ENCODE measurements at regions not wholly inside any gene's neighbourhood (a gene's known extent, or its start where the extent isn't known, plus 50 kb on each side); places are given as distances from the start of the nearest gene placed in this dataset.
"Not testable (repeated sequence)": the region's sequence is repeated elsewhere in the genome, so short reads cannot be mapped to it uniquely, and the experiment has no call there.

DNA sequence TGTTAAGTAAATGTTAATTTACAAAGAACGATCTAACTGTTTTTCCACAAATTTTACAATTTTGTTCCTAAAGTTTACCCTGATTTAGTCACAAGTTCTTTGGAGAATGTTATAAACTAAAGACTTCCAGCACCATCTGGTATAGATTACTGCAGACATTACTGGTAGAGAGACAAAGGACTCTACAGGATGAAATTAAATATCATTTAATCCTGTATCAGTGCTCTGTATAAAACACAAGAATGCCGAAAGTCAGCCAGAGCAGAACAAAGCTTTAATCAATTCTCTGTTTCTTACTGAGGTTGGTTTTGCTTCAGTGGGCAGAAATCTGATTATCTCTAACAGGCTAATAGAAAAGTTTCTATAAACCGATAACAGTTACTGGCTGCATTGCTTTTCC is 763.6 kb downstream of the TENT5A start:
- no peak overlapping the region for H3K27ac ChIP-seq (ENCODE audit: low read length)
- no peaks in the 10 kb centered on the region for H3K27me3 ChIP-seq (ENCODE audit: low read depth, low read length)
- H3K36me3 ChIP-seq (ENCODE audit: control insufficient read depth in 1 of 2, insufficient read depth in 2 of 2, low read length in 2 of 2): no peaks in the 10 kb centered on the region
- no peak overlapping the region for H3K4me3 ChIP-seq (ENCODE audit: low read depth in 1 of 2, low read length in 2 of 2)
- H3K9me3 ChIP-seq (ENCODE audit: control insufficient read depth in 1 of 2, low read length in 2 of 2): no peaks in the 10 kb centered on the region
- no peaks in the 10 kb centered on the region for H3K4me1 ChIP-seq (ENCODE audit: control insufficient read depth in 1 of 2, insufficient read depth in 2 of 2, low read length in 2 of 2)

DNA sequence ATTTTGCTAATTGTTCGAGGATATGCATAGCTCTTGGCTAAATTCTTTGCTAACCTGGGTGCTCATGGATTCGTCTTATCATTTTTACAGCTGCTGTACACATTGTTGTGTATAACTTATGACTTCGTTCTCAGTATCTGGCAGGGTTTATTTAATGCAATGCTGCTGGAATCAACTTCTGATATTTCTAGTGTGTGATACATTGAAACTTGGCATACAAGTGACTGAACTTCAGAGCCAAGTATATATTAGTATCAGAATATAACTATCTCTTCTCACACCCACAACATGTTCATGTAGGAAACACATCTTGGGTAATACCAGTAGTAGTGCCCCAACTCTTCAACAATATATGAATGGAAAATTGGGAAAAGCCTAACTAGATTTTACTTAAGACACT is 764.2 kb downstream of the TENT5A start:
- Histone ChIP-seq H3K4me3 (ENCODE audit: low read depth in 1 of 2, low read length in 2 of 2) (no peak overlapping the region), H3K9me3 (ENCODE audit: control insufficient read depth in 1 of 2, low read length in 2 of 2) (no peaks in the 10 kb centered on the region), H3K36me3 (ENCODE audit: control insufficient read depth in 1 of 2, insufficient read depth in 2 of 2, low read length in 2 of 2) (no peaks in the 10 kb centered on the region), H3K27me3 (ENCODE audit: low read depth, low read length) (no peaks in the 10 kb centered on the region), H3K27ac (ENCODE audit: low read length) (no peak overlapping the region), H3K4me1 (ENCODE audit: control insufficient read depth in 1 of 2, insufficient read depth in 2 of 2, low read length in 2 of 2) (no peaks in the 10 kb centered on the region)

DNA sequence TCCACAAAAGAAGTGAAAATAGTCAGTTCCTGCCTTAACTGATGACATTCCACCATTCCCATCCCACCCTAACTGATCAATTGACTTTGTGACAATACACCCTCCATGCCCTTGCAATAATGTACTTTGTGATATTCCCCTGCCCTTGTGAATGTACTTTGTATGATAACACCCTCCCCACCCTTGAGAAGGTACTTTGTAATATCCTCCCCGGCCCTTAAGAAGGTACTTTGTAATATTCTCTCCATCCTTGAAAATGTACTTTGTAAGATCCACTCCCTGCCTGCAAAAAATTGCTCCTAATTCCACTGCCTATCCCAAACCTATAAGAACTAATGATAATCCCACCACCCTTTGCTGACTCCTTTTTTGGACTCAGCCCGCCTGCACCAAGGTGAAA is 771.3 kb downstream of the TENT5A start:
- not testable (repeated sequence) for H3K27me3 ChIP-seq (ENCODE audit: low read depth, low read length); H3K27ac ChIP-seq (ENCODE audit: low read length); H3K4me3 ChIP-seq (ENCODE audit: low read depth in 1 of 2, low read length in 2 of 2)

DNA sequence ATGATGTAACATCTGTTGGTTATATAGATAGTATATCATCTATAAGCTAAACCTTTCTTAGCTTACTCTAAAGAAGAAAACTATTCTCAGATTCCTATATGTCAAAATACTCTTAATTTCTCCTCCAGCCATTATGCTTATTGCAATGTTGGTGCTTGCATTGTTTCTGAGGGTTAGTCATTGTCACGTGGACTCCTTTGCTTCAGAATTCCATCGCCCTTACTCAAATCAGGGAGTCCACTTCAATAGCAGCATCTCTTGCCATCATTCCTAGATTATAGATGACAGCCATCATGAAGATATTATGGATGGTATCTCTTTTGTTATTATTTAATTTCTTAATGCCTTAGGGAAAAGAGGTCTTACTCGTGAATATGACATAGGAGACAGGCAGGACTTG is 776.1 kb downstream of the TENT5A start:
- H3K9me3 ChIP-seq (ENCODE audit: control insufficient read depth in 1 of 2, low read length in 2 of 2): no peaks in the 10 kb centered on the region
- H3K27me3 ChIP-seq (ENCODE audit: low read depth, low read length): no peaks in the 10 kb centered on the region
- H3K27ac ChIP-seq (ENCODE audit: low read length): no peak overlapping the region
- no peaks in the 10 kb centered on the region for H3K36me3 ChIP-seq (ENCODE audit: control insufficient read depth in 1 of 2, insufficient read depth in 2 of 2, low read length in 2 of 2)
- no peaks in the 10 kb centered on the region for H3K4me1 ChIP-seq (ENCODE audit: control insufficient read depth in 1 of 2, insufficient read depth in 2 of 2, low read length in 2 of 2)
- no peak overlapping the region for H3K4me3 ChIP-seq (ENCODE audit: low read depth in 1 of 2, low read length in 2 of 2)

More for the DNA sequence above, 771.3 kb downstream of the TENT5A start:
- H3K36me3 ChIP-seq (ENCODE audit: control insufficient read depth in 1 of 2, insufficient read depth in 2 of 2, low read length in 2 of 2); H3K4me1 ChIP-seq (ENCODE audit: control insufficient read depth in 1 of 2, insufficient read depth in 2 of 2, low read length in 2 of 2); H3K9me3 ChIP-seq (ENCODE audit: control insufficient read depth in 1 of 2, low read length in 2 of 2): not testable (repeated sequence)

DNA sequence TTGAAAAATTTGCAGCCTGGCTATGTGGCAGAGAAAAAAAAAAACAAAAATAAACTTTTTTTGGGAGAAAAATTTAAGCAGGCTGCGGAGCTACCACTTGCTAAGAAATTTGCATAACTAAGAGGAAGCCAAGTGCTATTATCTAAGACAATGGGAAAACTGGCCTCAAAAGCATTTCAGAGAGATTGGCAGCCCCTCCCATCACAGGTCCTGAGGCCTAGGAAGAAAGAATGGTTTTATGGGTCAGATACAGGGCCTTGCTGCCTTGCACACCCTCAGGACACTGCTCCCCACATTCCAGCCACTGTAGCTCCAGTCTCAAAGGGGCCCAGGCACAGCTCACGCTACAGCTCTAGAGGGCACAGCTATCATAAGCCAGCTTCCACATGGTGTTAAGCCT is 777.9 kb downstream of the TENT5A start:
- no peaks in the 10 kb centered on the region for H3K9me3 ChIP-seq (ENCODE audit: control insufficient read depth in 1 of 2, low read length in 2 of 2)
- H3K27ac ChIP-seq (ENCODE audit: low read length): no peak overlapping the region
- no peaks in the 10 kb centered on the region for H3K27me3 ChIP-seq (ENCODE audit: low read depth, low read length)
- H3K4me3 ChIP-seq (ENCODE audit: low read depth in 1 of 2, low read length in 2 of 2): no peak overlapping the region
- no peaks in the 10 kb centered on the region for H3K36me3 ChIP-seq (ENCODE audit: control insufficient read depth in 1 of 2, insufficient read depth in 2 of 2, low read length in 2 of 2)
- H3K4me1 ChIP-seq (ENCODE audit: control insufficient read depth in 1 of 2, insufficient read depth in 2 of 2, low read length in 2 of 2): no peaks in the 10 kb centered on the region

DNA sequence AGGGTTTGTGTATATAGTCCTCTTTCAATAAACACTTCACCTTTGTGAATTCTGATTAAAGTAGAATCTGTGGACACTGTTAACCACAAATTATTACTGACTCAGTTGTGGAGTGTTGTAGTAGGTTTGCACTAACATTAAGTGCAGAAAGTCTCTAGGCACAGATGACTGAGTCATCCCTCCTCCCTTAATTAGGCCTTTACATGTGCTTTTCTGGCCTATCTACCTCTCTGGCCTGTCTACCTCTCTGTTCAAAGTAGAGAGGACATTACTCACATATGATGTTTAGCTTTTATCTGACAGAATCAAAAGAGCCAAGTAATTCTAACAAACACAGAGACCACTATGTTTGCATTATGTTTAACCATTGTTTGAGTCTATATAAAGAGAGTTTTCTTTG is 783.0 kb downstream of the TENT5A start:
- Histone ChIP-seq H3K9me3 (ENCODE audit: control insufficient read depth in 1 of 2, low read length in 2 of 2) (no peaks in the 10 kb centered on the region), H3K4me3 (ENCODE audit: low read depth in 1 of 2, low read length in 2 of 2) (no peak overlapping the region), H3K4me1 (ENCODE audit: control insufficient read depth in 1 of 2, insufficient read depth in 2 of 2, low read length in 2 of 2) (no peaks in the 10 kb centered on the region), H3K27ac (ENCODE audit: low read length) (no peak overlapping the region), H3K27me3 (ENCODE audit: low read depth, low read length) (no peaks in the 10 kb centered on the region), H3K36me3 (ENCODE audit: control insufficient read depth in 1 of 2, insufficient read depth in 2 of 2, low read length in 2 of 2) (no peaks in the 10 kb centered on the region)

DNA sequence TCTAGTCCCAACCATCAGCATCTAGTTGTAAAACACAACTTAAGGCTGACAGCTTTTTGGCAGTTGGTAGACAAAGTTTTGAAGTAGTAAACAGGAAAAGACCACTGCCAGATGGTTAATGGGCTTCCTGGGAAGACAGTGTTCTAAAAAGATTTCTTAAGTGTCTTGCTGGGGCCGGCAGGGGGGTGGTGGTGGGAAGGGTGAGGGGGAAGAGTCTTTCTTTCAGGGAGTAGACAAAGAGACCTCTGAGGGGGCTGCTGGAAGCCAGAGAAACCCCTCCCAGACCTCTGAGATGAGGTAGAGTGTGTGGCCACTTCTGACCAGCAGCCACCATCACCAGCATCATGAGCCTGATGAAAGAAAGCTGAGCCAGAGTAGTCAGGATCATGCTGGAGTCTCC is 784.9 kb downstream of the TENT5A start:
- Histone ChIP-seq H3K4me3 (ENCODE audit: low read depth in 1 of 2, low read length in 2 of 2) (no peak overlapping the region), H3K36me3 (ENCODE audit: control insufficient read depth in 1 of 2, insufficient read depth in 2 of 2, low read length in 2 of 2) (no peaks in the 10 kb centered on the region), H3K27me3 (ENCODE audit: low read depth, low read length) (no peaks in the 10 kb centered on the region), H3K27ac (ENCODE audit: low read length) (no peak overlapping the region), H3K9me3 (ENCODE audit: control insufficient read depth in 1 of 2, low read length in 2 of 2) (no peaks in the 10 kb centered on the region), H3K4me1 (ENCODE audit: control insufficient read depth in 1 of 2, insufficient read depth in 2 of 2, low read length in 2 of 2) (no peaks in the 10 kb centered on the region)

DNA sequence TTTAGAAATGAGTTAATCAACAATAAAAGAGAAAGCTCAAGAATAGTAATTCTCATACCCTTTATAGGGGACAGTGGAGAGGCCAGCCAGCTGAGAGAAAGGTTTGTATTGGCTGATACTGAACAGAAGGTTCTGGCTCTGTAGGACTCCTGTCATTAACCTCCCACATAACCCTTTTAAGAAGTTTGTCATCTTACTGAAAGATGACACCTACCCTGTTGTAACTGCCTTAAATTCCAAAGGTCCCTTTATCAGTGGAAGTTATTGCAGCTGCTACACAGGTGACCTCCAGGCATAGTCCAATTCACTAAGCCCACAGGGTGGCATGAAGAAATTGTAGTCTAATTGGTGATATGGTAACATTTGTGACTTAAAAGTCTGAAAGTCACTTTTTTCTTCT is 790.1 kb downstream of the TENT5A start:
- Histone ChIP-seq H3K27me3 (ENCODE audit: low read depth, low read length) (no peaks in the 10 kb centered on the region), H3K36me3 (ENCODE audit: control insufficient read depth in 1 of 2, insufficient read depth in 2 of 2, low read length in 2 of 2) (no peaks in the 10 kb centered on the region), H3K9me3 (ENCODE audit: control insufficient read depth in 1 of 2, low read length in 2 of 2) (no peaks in the 10 kb centered on the region), H3K4me3 (ENCODE audit: low read depth in 1 of 2, low read length in 2 of 2) (no peak overlapping the region), H3K27ac (ENCODE audit: low read length) (no peak overlapping the region), H3K4me1 (ENCODE audit: control insufficient read depth in 1 of 2, insufficient read depth in 2 of 2, low read length in 2 of 2) (peaks cover 0 to 12% of the 10 kb centered on the region in 2 donors)

DNA sequence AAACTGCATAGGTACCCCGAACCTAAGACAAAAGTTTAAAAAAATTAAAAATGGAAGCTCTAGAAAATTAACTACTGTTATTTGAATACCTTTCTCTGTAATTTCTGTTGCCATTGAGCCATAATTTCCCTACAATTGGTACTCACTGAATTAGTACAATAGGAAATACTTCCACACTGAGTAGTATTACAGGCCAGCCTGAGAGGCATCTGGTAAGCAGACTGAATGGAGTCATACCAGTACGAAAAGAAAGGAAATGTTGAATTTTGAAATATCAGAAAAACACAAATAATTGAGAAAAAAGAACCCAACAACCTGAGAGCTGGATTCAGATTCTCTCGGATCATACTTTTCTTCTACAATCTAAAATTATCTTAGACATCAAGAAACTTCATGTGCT is 791.3 kb downstream of the TENT5A start:
- Histone ChIP-seq H3K27ac (ENCODE audit: low read length) (no peak overlapping the region), H3K27me3 (ENCODE audit: low read depth, low read length) (no peaks in the 10 kb centered on the region), H3K4me1 (ENCODE audit: control insufficient read depth in 1 of 2, insufficient read depth in 2 of 2, low read length in 2 of 2) (peaks cover 0 to 12% of the 10 kb centered on the region in 2 donors), H3K36me3 (ENCODE audit: control insufficient read depth in 1 of 2, insufficient read depth in 2 of 2, low read length in 2 of 2) (no peaks in the 10 kb centered on the region), H3K4me3 (ENCODE audit: low read depth in 1 of 2, low read length in 2 of 2) (no peak overlapping the region), H3K9me3 (ENCODE audit: control insufficient read depth in 1 of 2, low read length in 2 of 2) (no peaks in the 10 kb centered on the region)

DNA sequence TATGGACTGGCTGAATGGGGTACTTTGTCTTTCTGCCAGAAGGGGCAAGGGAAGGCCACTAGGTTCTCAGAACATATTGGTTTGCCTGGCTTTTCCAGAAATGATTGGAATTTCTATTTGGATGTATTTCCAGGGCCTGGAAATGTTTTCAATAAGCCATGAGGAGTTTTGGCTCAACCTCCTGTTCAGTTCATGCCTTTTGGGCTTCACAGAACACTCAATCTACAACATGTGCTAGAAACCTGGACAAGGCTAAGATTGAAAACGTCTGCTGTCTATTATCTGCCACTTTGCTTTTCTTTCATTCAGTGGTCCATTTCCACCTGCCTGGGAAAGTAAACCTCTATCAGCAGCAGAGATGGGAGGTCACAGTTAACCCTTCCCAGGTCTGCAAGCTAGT is 793.4 kb downstream of the TENT5A start:
- H3K4me1 ChIP-seq (ENCODE audit: control insufficient read depth in 1 of 2, insufficient read depth in 2 of 2, low read length in 2 of 2): peaks cover 0 to 12% of the 10 kb centered on the region in 2 donors
- H3K4me3 ChIP-seq (ENCODE audit: low read depth in 1 of 2, low read length in 2 of 2): no peak overlapping the region
- H3K27ac ChIP-seq (ENCODE audit: low read length): no peak overlapping the region
- H3K9me3 ChIP-seq (ENCODE audit: control insufficient read depth in 1 of 2, low read length in 2 of 2): no peaks in the 10 kb centered on the region
- H3K27me3 ChIP-seq (ENCODE audit: low read depth, low read length): no peaks in the 10 kb centered on the region
- no peaks in the 10 kb centered on the region for H3K36me3 ChIP-seq (ENCODE audit: control insufficient read depth in 1 of 2, insufficient read depth in 2 of 2, low read length in 2 of 2)

DNA sequence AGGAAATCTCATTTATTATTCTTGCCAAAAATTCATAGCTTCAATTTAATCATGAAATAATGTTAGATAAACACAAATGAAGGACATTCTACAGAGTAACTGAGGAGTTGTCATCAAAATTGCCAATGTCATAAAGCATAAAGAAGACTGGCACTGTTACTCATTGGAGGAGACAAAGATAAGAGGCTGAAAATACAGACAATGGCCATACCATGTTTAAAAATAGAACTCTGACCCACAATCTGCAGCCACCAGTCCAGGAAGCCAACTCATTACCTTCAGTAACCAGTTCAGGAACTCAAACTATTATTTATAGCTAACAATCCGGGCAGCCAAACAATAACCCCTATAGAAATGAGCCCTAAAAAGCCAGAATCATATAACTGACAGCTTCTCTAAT is 795.6 kb downstream of the TENT5A start:
- Histone ChIP-seq H3K4me3 (ENCODE audit: low read depth in 1 of 2, low read length in 2 of 2) (no peak overlapping the region), H3K9me3 (ENCODE audit: control insufficient read depth in 1 of 2, low read length in 2 of 2) (no peaks in the 10 kb centered on the region), H3K27ac (ENCODE audit: low read length) (no peak overlapping the region), H3K27me3 (ENCODE audit: low read depth, low read length) (no peaks in the 10 kb centered on the region), H3K4me1 (ENCODE audit: control insufficient read depth in 1 of 2, insufficient read depth in 2 of 2, low read length in 2 of 2) (peaks cover 0 to 12% of the 10 kb centered on the region in 2 donors), H3K36me3 (ENCODE audit: control insufficient read depth in 1 of 2, insufficient read depth in 2 of 2, low read length in 2 of 2) (no peaks in the 10 kb centered on the region)

DNA sequence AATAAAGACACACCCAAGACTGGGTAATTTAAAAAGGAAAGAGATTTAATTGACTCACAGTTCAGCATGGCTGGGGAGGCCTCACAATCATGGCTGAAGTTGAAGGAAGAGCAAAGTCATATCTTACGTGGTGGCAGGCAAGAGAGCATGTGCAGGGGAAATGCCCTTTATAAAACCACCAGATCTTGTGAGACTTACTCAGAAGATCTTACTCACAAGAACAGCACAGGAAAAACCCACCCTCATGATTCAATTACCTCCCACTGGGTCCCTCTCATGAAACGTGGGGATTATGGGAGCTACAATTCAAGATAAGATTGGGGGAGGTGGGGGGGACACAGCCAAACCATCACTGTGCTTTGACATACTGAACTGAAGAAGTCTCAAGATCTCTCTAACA is 800.0 kb downstream of the TENT5A start:
- not testable (repeated sequence) for H3K36me3 ChIP-seq (ENCODE audit: control insufficient read depth in 1 of 2, insufficient read depth in 2 of 2, low read length in 2 of 2); H3K27me3 ChIP-seq (ENCODE audit: low read depth, low read length); H3K4me1 ChIP-seq (ENCODE audit: control insufficient read depth in 1 of 2, insufficient read depth in 2 of 2, low read length in 2 of 2); H3K9me3 ChIP-seq (ENCODE audit: control insufficient read depth in 1 of 2, low read length in 2 of 2); H3K4me3 ChIP-seq (ENCODE audit: low read depth in 1 of 2, low read length in 2 of 2); H3K27ac ChIP-seq (ENCODE audit: low read length)

All from muscle layer of duodenum (tissue), 2 donors.